Spleen (tissue), 11 donors: ENCODE measurements at regions not wholly inside any gene's neighbourhood (a gene's known extent, or its start where the extent isn't known, plus 50 kb on each side); places are given as distances from the start of the nearest gene placed in this dataset.

ENCODE experiments used
- DNase-seq: peaks from one replicate; pipeline ENCODE4 v3.0.0-alpha.2; 2020
- H3K27ac ChIP-seq, 8 donors: fragments of 200-600 bp; sonication (generic) in 7 of 8; 1 replicate in 4 of 8; 2 replicates in 4 of 8; pipeline versions ENCODE4 v1.5.0 to v1.8.0; 2016 to 2021; ENCODE audit warnings: inconsistent platforms in 4 of 8, mild to moderate bottlenecking in 4 of 8, moderate library complexity in 1 of 8
- H3K27me3 ChIP-seq, 7 donors: fragments of 200-600 bp; sonication (generic) in 6 of 7; replicated peaks in 1 of 7; 1 replicate in 4 of 7; 2 replicates in 3 of 7; pipeline versions ENCODE4 v1.5.0 to v1.8.0; 2016 to 2021; ENCODE audit warnings: inconsistent platforms in 3 of 7, mild to moderate bottlenecking in 1 of 7
- H3K36me3 ChIP-seq, 6 donors: fragments of 200-600 bp; sonication (generic) in 5 of 6; 1 replicate in 4 of 6; 2 replicates in 2 of 6; pipeline versions ENCODE4 v1.5.0 to v1.8.0; 2016 to 2021; ENCODE audit warnings: inconsistent platforms in 2 of 6
- H3K4me1 ChIP-seq, 6 donors: fragments of 200-600 bp; sonication (generic) in 5 of 6; 1 replicate in 3 of 6; 2 replicates in 3 of 6; pipeline versions ENCODE4 v1.5.0 to v1.8.0; 2016 to 2021; ENCODE audit warnings: inconsistent platforms in 3 of 6
- H3K4me3 ChIP-seq, 8 donors: fragments of 200-600 bp; sonication (generic) in 7 of 8; 1 replicate in 4 of 8; 2 replicates in 4 of 8; pipeline versions ENCODE4 v1.5.0 to v1.8.0; 2016 to 2021; ENCODE audit warnings: inconsistent platforms in 4 of 8, mild to moderate bottlenecking in 4 of 8, moderate library complexity in 2 of 8
- H3K9me3 ChIP-seq, 8 donors: fragments of 200-600 bp; sonication (generic) in 7 of 8; 1 replicate in 4 of 8; 2 replicates in 4 of 8; pipeline versions ENCODE4 v1.5.0 to v1.8.0; 2016 to 2021; ENCODE audit warnings: inconsistent platforms in 4 of 8
- POLR2A ChIP-seq, 3 donors: fragments of 450-650 bp; IDR thresholded peaks; one replicate each; pipeline ENCODE4 v1.5.1; 2017; ENCODE audit warnings: antibody characterized with exemption in 3 of 3, mild to moderate bottlenecking in 1 of 3
- POLR2AphosphoS5 ChIP-seq, 3 donors: sonication (generic); formaldehyde crosslinking; IDR thresholded peaks; one replicate each; pipeline ENCODE4 v1.5.1; 2017; ENCODE audit warnings: antibody characterized with exemption in 3 of 3
- WGBS, 5 donors: extraction: QIAGEN DNeasy Blood & Tissue Kit in 3 of 5; methylation state at CpG; one replicate each; pipeline versions ENCODE4 v1.1.5 to v1.1.7; 2013 to 2018; 5-methylcytosine and 5-hydroxymethylcytosine counted together
- intact Hi-C: fragments of 100-400 bp; cut with DNase I; formaldehyde crosslinking; loops from one replicate; pipeline ENCODE4 v1.15.0; 2023; ENCODE audit warnings: low total_unique reads
- TF ChIP-seq, protein P1 (sequence below), 11 experiments: fragments of 200-600 bp in 7 of 11; fragments of 450-650 bp in 4 of 11; sonication (generic) in 4 of 11; IDR thresholded peaks in 8 of 11; conservative IDR thresholded peaks in 3 of 11; 1 replicate in 7 of 11; 2 replicates in 4 of 11; pipeline versions ENCODE4 v1.4.0 to v1.8.0; 2016 to 2021; ENCODE audit warnings: antibody characterized with exemption in 11 of 11, inconsistent platforms in 4 of 11, mild to moderate bottlenecking in 1 of 11
- donor health status: healthy with polysubstance abuse.
- donor health status: DM: no; HTN: no; CAD: no; lungs with moderate emphysema.
- donor health status: DM: no; HTN: no; CAD: no.
- donor health status: Bipolar disorder and iron deficiency.
- donor health status: healthy.
- donor health status: DM: no; HTN: no; CAD: no.
- donor health status: DM: yes; HTN: yes; CAD: no.

DNA sequence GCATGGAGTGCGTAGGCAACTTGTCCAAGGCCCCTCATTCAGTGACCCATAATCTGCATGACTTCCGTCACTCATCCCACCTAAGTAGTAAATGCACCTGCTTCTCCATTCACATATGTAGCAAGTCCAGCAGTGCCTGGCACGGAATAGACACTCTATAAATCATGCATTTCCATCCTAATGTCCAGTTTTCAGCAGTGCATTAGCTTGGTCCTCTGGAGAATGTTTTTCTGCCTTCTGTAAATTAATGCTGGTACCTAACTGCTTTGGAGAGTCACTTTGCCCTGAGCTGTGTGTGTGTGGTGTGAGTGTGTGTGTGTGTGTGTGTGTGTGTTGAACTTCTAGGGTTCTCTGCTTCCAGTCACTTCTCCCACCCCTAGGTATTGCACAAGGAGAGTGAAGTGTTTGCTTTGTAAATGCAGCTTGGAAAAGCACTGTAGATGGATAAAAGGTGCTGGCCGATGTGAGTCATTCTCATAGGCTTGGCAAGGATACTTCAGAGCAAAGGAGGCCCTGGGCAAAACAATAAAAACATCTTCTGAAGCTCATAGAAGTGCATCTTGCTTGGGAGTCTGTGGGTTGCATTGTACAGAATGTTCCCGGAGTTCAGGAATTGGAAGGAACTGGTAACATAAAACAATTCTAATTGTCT is 181.8 kb downstream of the KATNAL1 start:
- H3K27me3 ChIP-seq = no peaks in the 10 kb centered on the region
- DNase-seq = no peak
- peaks cover 0 to 11% (median 0%) of the 10 kb centered on the region in 6 donors for H3K4me1 ChIP-seq
- intact Hi-C loops = loop anchor here (10.0 kb wide), 1 partner anchor 271 kb away; the partner anchor contains the start of gene UBL3
- no peaks in the 10 kb centered on the region for H3K36me3 ChIP-seq
- no peak for TF ChIP-seq POLR2AphosphoS5 (IDR thresholded peaks at IDR 0.05)
- TF ChIP-seq, protein P1, sequence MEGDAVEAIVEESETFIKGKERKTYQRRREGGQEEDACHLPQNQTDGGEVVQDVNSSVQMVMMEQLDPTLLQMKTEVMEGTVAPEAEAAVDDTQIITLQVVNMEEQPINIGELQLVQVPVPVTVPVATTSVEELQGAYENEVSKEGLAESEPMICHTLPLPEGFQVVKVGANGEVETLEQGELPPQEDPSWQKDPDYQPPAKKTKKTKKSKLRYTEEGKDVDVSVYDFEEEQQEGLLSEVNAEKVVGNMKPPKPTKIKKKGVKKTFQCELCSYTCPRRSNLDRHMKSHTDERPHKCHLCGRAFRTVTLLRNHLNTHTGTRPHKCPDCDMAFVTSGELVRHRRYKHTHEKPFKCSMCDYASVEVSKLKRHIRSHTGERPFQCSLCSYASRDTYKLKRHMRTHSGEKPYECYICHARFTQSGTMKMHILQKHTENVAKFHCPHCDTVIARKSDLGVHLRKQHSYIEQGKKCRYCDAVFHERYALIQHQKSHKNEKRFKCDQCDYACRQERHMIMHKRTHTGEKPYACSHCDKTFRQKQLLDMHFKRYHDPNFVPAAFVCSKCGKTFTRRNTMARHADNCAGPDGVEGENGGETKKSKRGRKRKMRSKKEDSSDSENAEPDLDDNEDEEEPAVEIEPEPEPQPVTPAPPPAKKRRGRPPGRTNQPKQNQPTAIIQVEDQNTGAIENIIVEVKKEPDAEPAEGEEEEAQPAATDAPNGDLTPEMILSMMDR (IDR thresholded peaks at IDR 0.05 in 8 of 11, conservative IDR thresholded peaks at IDR 0.05 in 3 of 11) = no peak
- no peak for TF ChIP-seq POLR2A (IDR thresholded peaks at IDR 0.05)
- no peak overlapping the region for H3K27ac ChIP-seq
- WGBS, 5 donors = 52 to 73% (median 55%) methylated on average over 5 of the region's 5 CpGs
- no peaks in the 10 kb centered on the region for H3K9me3 ChIP-seq
- H3K4me3 ChIP-seq = no peak overlapping the region

DNA sequence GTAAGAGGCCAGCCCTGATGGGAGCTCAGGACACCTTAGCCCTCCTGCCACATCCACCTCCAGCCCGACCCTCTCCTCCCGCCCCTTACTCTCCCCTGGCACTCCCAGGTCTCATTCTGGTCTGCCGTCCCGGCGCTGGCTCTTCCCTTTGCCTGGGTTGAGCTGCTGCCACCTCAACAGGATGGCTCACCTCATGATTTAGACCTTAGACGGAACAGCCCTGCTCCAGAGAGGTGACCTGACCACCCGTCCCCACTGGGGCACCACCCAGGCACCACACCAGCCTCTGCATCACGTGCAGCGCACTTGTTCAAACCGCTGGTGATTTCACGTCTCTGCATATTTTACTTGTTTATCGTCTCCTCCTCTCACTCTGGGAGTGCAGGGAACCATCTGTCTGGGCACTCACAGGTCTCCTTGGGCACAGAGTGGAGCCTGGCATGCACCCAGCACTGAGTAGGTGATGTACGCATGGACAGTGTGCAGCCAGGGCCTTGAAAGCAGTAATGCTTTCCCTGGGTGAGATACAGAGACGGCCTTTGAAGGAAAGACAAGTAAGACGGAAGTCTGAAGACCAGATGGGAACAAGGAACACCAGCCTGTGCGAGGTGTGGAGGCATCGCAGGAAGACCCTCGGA is 183.1 kb downstream of the KATNAL1 start:
- Histone ChIP-seq H3K9me3 (no peaks in the 10 kb centered on the region), H3K4me3 (no peak overlapping the region), H3K36me3 (no peaks in the 10 kb centered on the region), H3K4me1 (peaks cover 0 to 23% (median 5%) of the 10 kb centered on the region in 6 donors), H3K27ac (no peak overlapping the region), H3K27me3 (peaks cover 0 to 1% (median 0%) of the 10 kb centered on the region in 7 donors)
- DNase-seq = no peak
- intact Hi-C loops = loop anchor here (10.0 kb wide), 1 partner anchor 269 kb away; the partner anchor contains the start of gene UBL3
- no peak for TF ChIP-seq POLR2AphosphoS5 (IDR thresholded peaks at IDR 0.05)
- TF ChIP-seq POLR2A (IDR thresholded peaks at IDR 0.05) = no peak
- TF ChIP-seq, protein P1 (IDR thresholded peaks at IDR 0.05 in 8 of 11, conservative IDR thresholded peaks at IDR 0.05 in 3 of 11) = no peak
- WGBS, 5 donors = 89 to 98% (median 94%) methylated on average over 18 of the region's 18 CpGs

DNA sequence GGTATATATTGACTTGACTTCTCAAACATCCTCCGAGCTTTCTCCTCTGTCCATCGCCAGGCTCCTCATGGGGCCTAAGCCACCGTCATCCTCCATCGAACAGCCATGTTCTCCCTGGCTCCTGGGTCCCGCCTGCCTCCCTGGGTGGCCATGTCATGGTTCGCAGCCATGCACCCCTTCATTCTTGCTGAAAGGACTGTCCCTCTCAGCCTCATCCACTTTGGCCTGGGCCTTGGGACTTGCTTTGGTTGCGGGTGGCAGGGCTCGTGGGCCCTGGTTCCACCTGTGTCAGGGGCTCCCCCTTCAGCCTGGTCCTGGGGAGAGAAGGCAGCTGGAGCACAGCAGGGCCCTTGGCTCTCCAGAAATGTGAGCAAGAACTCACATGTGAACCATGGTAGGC is 183.8 kb downstream of the KATNAL1 start:
- 91 to 97% (median 96%) methylated on average over 6 to 8 of the region's 8 CpGs for WGBS, 5 donors
- Histone ChIP-seq H3K36me3 (no peaks in the 10 kb centered on the region), H3K4me1 (peaks cover 0 to 28% (median 5%) of the 10 kb centered on the region in 6 donors), H3K9me3 (no peaks in the 10 kb centered on the region), H3K27me3 (peaks cover 0 to 8% (median 0%) of the 10 kb centered on the region in 7 donors), H3K27ac (no peak overlapping the region), H3K4me3 (no peak overlapping the region)
- intact Hi-C loops = loop anchor here (10.0 kb wide), 1 partner anchor 269 kb away; the partner anchor contains the start of gene UBL3
- TF ChIP-seq POLR2A (IDR thresholded peaks at IDR 0.05) (no peak), POLR2AphosphoS5 (IDR thresholded peaks at IDR 0.05) (no peak)
- TF ChIP-seq, protein P1 (IDR thresholded peaks at IDR 0.05 in 8 of 11, conservative IDR thresholded peaks at IDR 0.05 in 3 of 11) = no peak
- no peak for DNase-seq

DNA sequence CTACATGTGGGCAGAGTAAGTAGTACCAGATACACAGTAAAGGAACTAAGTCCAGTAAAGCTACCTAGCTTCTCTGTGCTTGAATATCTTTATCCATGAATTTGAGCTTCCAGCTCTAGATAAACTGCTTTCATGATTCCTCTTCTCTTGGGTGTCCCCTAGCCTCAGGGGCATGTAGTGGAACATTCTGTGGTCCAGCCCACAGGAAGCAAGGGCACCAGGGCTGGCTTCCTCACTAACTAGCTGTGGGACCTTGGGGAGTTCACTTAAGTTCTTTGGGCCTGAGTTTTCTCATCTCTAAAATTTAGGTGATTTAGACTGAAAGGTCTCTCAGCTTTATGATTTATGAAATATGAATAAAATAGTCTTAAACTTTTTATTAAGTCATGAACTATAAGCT is 185.7 kb downstream of the KATNAL1 start:
- H3K4me3 ChIP-seq = no peak overlapping the region
- intact Hi-C loops = loop anchor here (10.0 kb wide), 1 partner anchor 267 kb away; the partner anchor contains the start of gene UBL3
- TF ChIP-seq POLR2AphosphoS5 (IDR thresholded peaks at IDR 0.05) (no peak), POLR2A (IDR thresholded peaks at IDR 0.05) (no peak)
- TF ChIP-seq, protein P1 (IDR thresholded peaks at IDR 0.05 in 8 of 11, conservative IDR thresholded peaks at IDR 0.05 in 3 of 11) = no peak

More for the DNA sequence above, 185.7 kb downstream of the KATNAL1 start:
- H3K4me1 ChIP-seq = peaks cover 0 to 28% (median 5%) of the 10 kb centered on the region in 6 donors
- no peaks in the 10 kb centered on the region for H3K9me3 ChIP-seq
- DNase-seq = no peak
- peaks cover 0 to 16% (median 0%) of the 10 kb centered on the region in 7 donors for H3K27me3 ChIP-seq
- no peak overlapping the region for H3K27ac ChIP-seq
- H3K36me3 ChIP-seq = no peaks in the 10 kb centered on the region
